Left hindlimb (tissue), 1 donor: ENCODE measurements at regions not wholly inside any gene's neighbourhood (a gene's known extent, or its start where the extent isn't known, plus 50 kb on each side); places are given as distances from the start of the nearest gene placed in this dataset.

Source experiments
- DNase-seq: peaks from one replicate; pipeline ENCODE4 v3.0.0-alpha.2; 2018

GRCh38 chr11:130644187-130644586, 195.7 kb downstream of the ADAMTS15 start:
- no peak for DNase-seq

GRCh38 chr11:130645164-130645842, 196.9 kb downstream of the ADAMTS15 start:
- DNase-seq: no peak

- no peak for DNase-seq
Observed at GRCh38 chr11:130645843-130646197, 197.4 kb downstream of the ADAMTS15 start.

- no peak for DNase-seq
Observed at GRCh38 chr11:130646881-130647280, 198.4 kb downstream of the ADAMTS15 start.

- DNase-seq: no peak
Observed at GRCh38 chr11:130647371-130647770, 198.9 kb downstream of the ADAMTS15 start.

GRCh38 chr11:130649801-130650200, 201.4 kb downstream of the ADAMTS15 start:
- no peak for DNase-seq

GRCh38 chr11:130650456-130651030, 202.1 kb downstream of the ADAMTS15 start:
- DNase-seq: no peak

- DNase-seq: no peak
Observed at GRCh38 chr11:130651066-130651855, 202.8 kb downstream of the ADAMTS15 start.

GRCh38 chr11:130652671-130653335, 204.4 kb downstream of the ADAMTS15 start:
- no peak for DNase-seq

GRCh38 chr11:130653838-130654636, 205.6 kb downstream of the ADAMTS15 start:
- peak; percentile 69 for DNase-seq

GRCh38 chr11:130655300-130655699, 206.9 kb downstream of the ADAMTS15 start:
- no peak for DNase-seq

- no peak for DNase-seq
Observed at GRCh38 chr11:130666781-130667251, 218.4 kb downstream of the ADAMTS15 start.

- no peak for DNase-seq
Observed at GRCh38 chr11:130668751-130669150, 220.3 kb downstream of the ADAMTS15 start.

GRCh38 chr11:130670200-130670599, 221.8 kb downstream of the ADAMTS15 start:
- DNase-seq: no peak

GRCh38 chr11:130671801-130672700, 223.6 kb downstream of the ADAMTS15 start:
- peak; percentile 90 for DNase-seq

- no peak for DNase-seq
Observed at GRCh38 chr11:130672911-130673310, 224.5 kb downstream of the ADAMTS15 start.

GRCh38 chr11:130673698-130674097, 225.3 kb downstream of the ADAMTS15 start:
- no peak for DNase-seq

- no peak for DNase-seq
Observed at GRCh38 chr11:130674686-130675308, 226.4 kb downstream of the ADAMTS15 start.

GRCh38 chr11:130675371-130675821, 227.0 kb downstream of the ADAMTS15 start:
- DNase-seq: peak; percentile 75

GRCh38 chr11:130675917-130676316, 227.5 kb downstream of the ADAMTS15 start:
- DNase-seq: no peak
